ENCODE measurements at regions not wholly inside any gene's neighbourhood (a gene's known extent, or its start where the extent isn't known, plus 50 kb on each side); places are given as distances from the start of the nearest gene placed in this dataset.

- in situ Hi-C loops (cut with HindIII; ENCODE audit: low pct_unique_long_range_greater_than_20kb, low sequenced_read_pairs) (no loop called here), intact Hi-C loops (cut with micrococcal nuclease; ENCODE audit: unreplicated experiment) (no loop called here)
- Histone ChIP-seq H3K36me3 (ENCODE audit: control insufficient read depth, insufficient read depth, low read length) (no peaks in the 10 kb centered on the region), H3K4me1 (ENCODE audit: control insufficient read depth, insufficient read depth, low read length) (no peaks in the 10 kb centered on the region), H3K4me3 (ENCODE audit: low read depth in 2 of 2, low read length in 2 of 2) (no peak overlapping the region), H3K9me3 (ENCODE audit: control insufficient read depth, insufficient read depth, low read depth, low read length) (peaks cover 13% of the 10 kb centered on the region), H3K27me3 (ENCODE audit: control insufficient read depth, insufficient read depth, low read length) (no peaks in the 10 kb centered on the region), H3K27ac (ENCODE audit: low read length) (no peak overlapping the region)
- no TSS peak for BruUV-seq (replicated peaks)
- ATAC-seq, result no peak
- DNase-seq (ENCODE audit: low read depth, low spot score), result no peak
- CTCF ChIA-PET, result no interaction called here
- POLR2A ChIA-PET, result no interaction called here
- TF ChIP-seq TCF7L2 (IDR thresholded peaks at IDR 0.05; ENCODE audit: low read depth, low read length), result no peak
- TF ChIP-seq CTCF (IDR thresholded peaks at IDR 0.05), result no peak
- no peak for TF ChIP-seq POLR2AphosphoS5 (IDR thresholded peaks at IDR 0.05; ENCODE audit: low read depth, low read length)
- no peak for TF ChIP-seq SIN3A (IDR thresholded peaks at IDR 0.05; ENCODE audit: borderline replicate concordance, insufficient read depth, low read depth, low read length)
- TF ChIP-seq REST (IDR thresholded peaks at IDR 0.05; ENCODE audit: insufficient read depth in 1 of 2, low read depth in 2 of 2, low read length in 1 of 2), result no peak
Measured at GRCh38 chr6:119922814-119923213, 573.3 kb upstream of the MAN1A1 start.

- peaks cover 13% of the 10 kb centered on the region for H3K9me3 ChIP-seq (ENCODE audit: control insufficient read depth, insufficient read depth, low read depth, low read length)
- CTCF ChIA-PET, result no interaction called here
- H3K27me3 ChIP-seq (ENCODE audit: control insufficient read depth, insufficient read depth, low read length), result no peaks in the 10 kb centered on the region
- no peaks in the 10 kb centered on the region for H3K4me1 ChIP-seq (ENCODE audit: control insufficient read depth, insufficient read depth, low read length)
- H3K36me3 ChIP-seq (ENCODE audit: control insufficient read depth, insufficient read depth, low read length), result no peaks in the 10 kb centered on the region
- POLR2A ChIA-PET, result no interaction called here
- H3K27ac ChIP-seq (ENCODE audit: low read length), result no peak overlapping the region
- no peak overlapping the region for H3K4me3 ChIP-seq (ENCODE audit: low read depth in 2 of 2, low read length in 2 of 2)
- ATAC-seq, result no peak
- in situ Hi-C loops (cut with HindIII; ENCODE audit: low pct_unique_long_range_greater_than_20kb, low sequenced_read_pairs) (no loop called here), intact Hi-C loops (cut with micrococcal nuclease; ENCODE audit: unreplicated experiment) (no loop called here)
- no peak for DNase-seq (ENCODE audit: low read depth, low spot score)
- no TSS peak for BruUV-seq (replicated peaks)
- no peak for TF ChIP-seq TCF7L2 (IDR thresholded peaks at IDR 0.05; ENCODE audit: low read depth, low read length)
- TF ChIP-seq CTCF (IDR thresholded peaks at IDR 0.05), result no peak
- no peak for TF ChIP-seq REST (IDR thresholded peaks at IDR 0.05; ENCODE audit: insufficient read depth in 1 of 2, low read depth in 2 of 2, low read length in 1 of 2)
- TF ChIP-seq SIN3A (IDR thresholded peaks at IDR 0.05; ENCODE audit: borderline replicate concordance, insufficient read depth, low read depth, low read length), result no peak
- TF ChIP-seq POLR2AphosphoS5 (IDR thresholded peaks at IDR 0.05; ENCODE audit: low read depth, low read length), result no peak
Measured at GRCh38 chr6:119921491-119922010, 572.0 kb upstream of the MAN1A1 start.
